H1 (cell line): ENCODE measurements at regions not wholly inside any gene's neighbourhood (a gene's known extent, or its start where the extent isn't known, plus 50 kb on each side); places are given as distances from the start of the nearest gene placed in this dataset.

Experiments
- CREB1 ChIP-seq: IDR thresholded peaks from 2 replicates; pipeline ENCODE4 v1.6.1; 2012; ENCODE audit warnings: inconsistent platforms
- EZH2 ChIP-seq: fragments of 200-600 bp; sonication (generic); IDR thresholded peaks from 2 replicates; pipeline ENCODE4 v1.7.1; 2012; ENCODE audit warnings: low read depth, mild to moderate bottlenecking, moderate library complexity, low read length, inconsistent platforms; ENCODE audit not compliant: severe bottlenecking
- JUN ChIP-seq: IDR thresholded peaks from 2 replicates; pipeline ENCODE4 v1.6.1; 2011; ENCODE audit warnings: low read depth, mild to moderate bottlenecking, improper control_type of control experiment, low read length
- MAX ChIP-seq: IDR thresholded peaks from 2 replicates; pipeline ENCODE4 v1.6.1; 2012; ENCODE audit warnings: inconsistent platforms
- POLR2A ChIP-seq, 2 experiments: IDR thresholded peaks; 1 replicate in 1 of 2; 2 replicates in 1 of 2; pipeline ENCODE4 v1.6.1; 2011; ENCODE audit warnings: low read depth in 2 of 2, low read length in 2 of 2, mild to moderate bottlenecking in 2 of 2; ENCODE audit errors: control extremely low read depth in 1 of 2
- TAF1 ChIP-seq: IDR thresholded peaks from 2 replicates; pipeline ENCODE4 v1.6.1; 2011; ENCODE audit warnings: mild to moderate bottlenecking, low read depth, low read length
- TEAD4 ChIP-seq: IDR thresholded peaks from 2 replicates; pipeline ENCODE4 v1.6.1; 2012; ENCODE audit warnings: low read depth, low read length, inconsistent platforms, mixed read lengths
- TF ChIP-seq, protein P1 (sequence below), 3 experiments: IDR thresholded peaks; 1 replicate in 2 of 3; 2 replicates in 1 of 3; pipeline versions ENCODE4 v1.5.1 to v1.6.1; 2011; ENCODE audit warnings: low read length in 3 of 3, mild to moderate bottlenecking in 3 of 3, inconsistent platforms in 2 of 3, low read depth in 1 of 3, moderate library complexity in 1 of 3; ENCODE audit not compliant: insufficient read depth in 1 of 3; ENCODE audit errors: control extremely low read depth in 1 of 3

DNA sequence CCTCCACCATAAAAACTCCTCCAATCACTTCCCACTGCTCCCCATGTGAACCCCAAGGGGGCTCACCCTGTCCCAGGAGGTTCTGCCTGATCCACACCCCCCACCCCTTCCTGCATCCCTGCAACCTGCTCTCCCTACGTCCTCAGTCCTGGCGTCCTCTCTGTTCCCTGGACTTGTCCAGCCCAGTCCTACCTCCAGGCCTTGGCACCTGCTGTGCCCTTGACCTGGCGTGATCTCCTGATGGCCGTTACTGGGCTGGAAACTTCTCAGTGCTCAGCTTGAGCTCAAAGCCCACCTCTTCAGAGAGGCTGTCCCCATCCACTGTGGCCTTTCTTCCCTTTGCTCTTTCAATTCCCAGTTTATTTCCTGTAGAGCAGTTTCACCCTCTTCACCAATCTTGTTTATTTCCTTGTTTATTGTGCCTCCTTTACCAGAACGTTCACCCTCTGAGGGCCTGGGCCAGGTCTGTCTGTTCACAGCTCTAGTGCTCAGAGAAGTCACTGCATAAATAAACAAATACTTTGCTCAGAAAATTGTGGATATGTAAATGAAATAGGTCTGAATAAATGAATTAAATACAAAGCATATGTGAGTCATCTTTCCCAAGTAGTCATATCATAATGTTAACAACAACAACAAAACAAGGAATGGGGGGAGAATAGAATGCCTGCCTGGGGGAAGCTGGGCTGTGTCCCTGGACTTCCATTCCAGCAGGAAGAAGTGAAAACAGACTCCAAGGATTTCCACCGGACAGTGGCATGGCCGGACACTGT, 175.7 kb upstream of the SULF2 start:
- TF ChIP-seq, protein P1, sequence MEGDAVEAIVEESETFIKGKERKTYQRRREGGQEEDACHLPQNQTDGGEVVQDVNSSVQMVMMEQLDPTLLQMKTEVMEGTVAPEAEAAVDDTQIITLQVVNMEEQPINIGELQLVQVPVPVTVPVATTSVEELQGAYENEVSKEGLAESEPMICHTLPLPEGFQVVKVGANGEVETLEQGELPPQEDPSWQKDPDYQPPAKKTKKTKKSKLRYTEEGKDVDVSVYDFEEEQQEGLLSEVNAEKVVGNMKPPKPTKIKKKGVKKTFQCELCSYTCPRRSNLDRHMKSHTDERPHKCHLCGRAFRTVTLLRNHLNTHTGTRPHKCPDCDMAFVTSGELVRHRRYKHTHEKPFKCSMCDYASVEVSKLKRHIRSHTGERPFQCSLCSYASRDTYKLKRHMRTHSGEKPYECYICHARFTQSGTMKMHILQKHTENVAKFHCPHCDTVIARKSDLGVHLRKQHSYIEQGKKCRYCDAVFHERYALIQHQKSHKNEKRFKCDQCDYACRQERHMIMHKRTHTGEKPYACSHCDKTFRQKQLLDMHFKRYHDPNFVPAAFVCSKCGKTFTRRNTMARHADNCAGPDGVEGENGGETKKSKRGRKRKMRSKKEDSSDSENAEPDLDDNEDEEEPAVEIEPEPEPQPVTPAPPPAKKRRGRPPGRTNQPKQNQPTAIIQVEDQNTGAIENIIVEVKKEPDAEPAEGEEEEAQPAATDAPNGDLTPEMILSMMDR (IDR thresholded peaks at IDR 0.05; ENCODE audit: control extremely low read depth in 1 of 3, insufficient read depth in 1 of 3, low read depth in 1 of 3, low read length in 3 of 3), result no peak
- TF ChIP-seq MAX (no peak), JUN (no peak), TAF1 (no peak), CREB1 (no peak), POLR2A (IDR thresholded peaks at IDR 0.05; ENCODE audit: control extremely low read depth in 1 of 2, low read depth in 2 of 2, low read length in 2 of 2) (no peak), EZH2 (no peak), TEAD4 (no peak)
